ENCODE measurements at regions not wholly inside any gene's neighbourhood (a gene's known extent, or its start where the extent isn't known, plus 50 kb on each side); places are given as distances from the start of the nearest gene placed in this dataset.
"Not testable (repeated sequence)": the region's sequence is repeated elsewhere in the genome, so short reads cannot be mapped to it uniquely, and the experiment has no call there.

GRCh38 chr1:79554688-79555087, 548.2 kb upstream of the ADGRL4 start:
- no peak for DNase-seq
- ATAC-seq = no peak
- intact Hi-C loops (cut with DNase I, micrococcal nuclease) = no loop called here

DNA sequence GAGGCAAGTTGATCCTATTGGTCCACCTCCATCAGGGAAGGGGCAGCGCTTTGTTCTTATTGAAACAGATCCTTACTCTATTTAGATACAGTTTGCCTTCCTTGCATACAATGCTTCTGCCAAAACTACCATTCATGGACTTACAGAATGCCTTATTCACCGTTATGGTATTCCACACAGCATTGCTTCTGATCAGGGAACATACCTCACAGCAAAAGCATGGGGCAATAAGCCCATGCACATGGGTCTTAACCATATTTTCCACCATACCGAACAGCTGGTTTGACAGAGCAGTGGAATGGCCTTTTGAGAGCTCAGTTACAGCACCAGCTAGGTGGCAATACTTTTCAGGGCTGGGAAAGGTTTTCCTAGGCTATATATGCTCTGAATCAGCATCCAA, 544.8 kb upstream of the ADGRL4 start:
- no peak for ATAC-seq
- DNase-seq = no peak
- intact Hi-C loops (cut with DNase I, micrococcal nuclease) = no loop called here

DNA sequence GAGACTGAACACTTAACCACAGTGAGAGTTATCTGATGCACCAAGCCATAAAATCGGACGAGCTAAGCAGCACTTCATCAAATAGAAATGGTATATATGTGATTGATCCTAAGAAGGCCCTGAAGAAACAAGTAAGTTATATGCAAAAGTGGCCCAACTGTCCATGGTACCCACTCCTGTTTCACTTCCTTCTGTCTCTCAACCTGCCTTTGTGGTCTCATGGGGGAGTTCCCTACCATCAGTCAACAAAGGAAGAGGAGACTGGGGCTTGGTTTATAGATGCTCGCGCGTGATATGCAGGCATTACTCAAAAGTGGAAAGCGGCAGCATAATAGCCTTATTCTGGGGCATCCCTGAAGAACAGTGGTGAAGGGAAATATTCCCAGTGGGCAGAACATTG, 543.9 kb upstream of the ADGRL4 start:
- DNase-seq (no peak), ATAC-seq (no peak)
- intact Hi-C loops (cut with DNase I, micrococcal nuclease) = no loop called here

GRCh38 chr1:79549201-79549600, 542.7 kb upstream of the ADGRL4 start:
- DNase-seq = no peak
- intact Hi-C loops (cut with DNase I, micrococcal nuclease) = no loop called here
- ATAC-seq = no peak

GRCh38 chr1:79547514-79547913, 541.0 kb upstream of the ADGRL4 start:
- no peak for DNase-seq
- ATAC-seq = no peak
- intact Hi-C loops (cut with DNase I, micrococcal nuclease) = no loop called here

DNA sequence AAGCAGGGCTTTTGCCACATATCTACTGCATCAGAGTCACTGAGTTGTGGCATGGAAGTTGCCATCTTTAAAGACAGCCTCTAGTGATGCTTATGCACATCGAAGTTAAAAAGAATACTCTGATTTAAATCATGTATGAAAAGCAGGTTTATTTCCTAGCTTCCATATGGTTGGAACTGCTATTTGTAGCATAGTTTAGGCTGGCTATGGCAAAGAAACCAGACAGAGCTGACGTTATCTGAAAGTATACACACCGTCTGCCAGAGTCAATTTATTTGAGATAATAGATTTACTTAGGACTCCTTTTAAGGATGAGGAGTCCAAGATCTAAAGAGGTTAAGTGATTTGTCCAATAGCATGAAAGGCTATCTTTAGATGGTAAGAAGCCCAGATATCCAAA, 536.9 kb upstream of the ADGRL4 start:
- no peak for ATAC-seq
- intact Hi-C loops (cut with DNase I, micrococcal nuclease) = no loop called here
- DNase-seq = no peak

GRCh38 chr1:79539001-79539400, 532.5 kb upstream of the ADGRL4 start:
- ATAC-seq (no peak), DNase-seq (no peak)
- intact Hi-C loops (cut with DNase I, micrococcal nuclease) = no loop called here

DNA sequence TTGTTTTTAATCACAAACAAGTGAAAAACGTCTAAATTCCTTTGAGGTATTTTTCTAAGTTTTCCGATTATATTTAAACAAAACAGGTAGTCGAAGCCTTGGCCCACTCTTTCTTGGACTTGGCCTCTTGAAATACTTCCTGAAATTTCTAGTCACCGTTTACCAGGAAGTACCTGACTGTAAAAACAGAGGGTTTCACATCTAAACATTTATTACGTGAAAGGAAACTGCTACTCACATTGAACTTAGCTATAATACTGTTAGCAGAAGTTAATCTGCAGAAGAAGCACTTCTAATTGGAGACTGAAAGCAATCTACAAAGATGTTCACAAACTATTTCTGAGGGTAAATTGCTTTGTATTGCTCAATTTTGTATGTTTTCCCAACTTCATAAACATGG, 526.0 kb upstream of the ADGRL4 start:
- intact Hi-C loops (cut with DNase I, micrococcal nuclease) = no loop called here
- ATAC-seq (no peak), DNase-seq (no peak)

DNA sequence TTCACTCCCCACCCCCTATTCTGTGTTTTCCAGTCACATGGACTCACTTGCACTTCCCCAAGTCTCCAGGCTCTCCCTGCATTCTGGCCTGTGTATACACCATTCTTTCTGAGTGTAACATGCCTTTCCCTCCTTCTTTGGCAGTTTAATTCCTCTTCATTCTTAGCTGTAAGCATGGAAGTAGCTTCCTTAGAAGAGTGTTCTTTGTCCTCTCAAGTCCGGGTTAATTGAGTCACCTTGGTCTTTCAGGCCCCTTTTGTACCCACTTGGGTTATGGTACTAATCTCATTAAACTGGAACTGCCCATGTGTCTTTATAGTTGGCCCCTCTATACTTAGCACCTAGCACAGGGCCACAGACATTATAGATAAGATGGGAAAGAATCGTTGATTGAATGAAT, 525.3 kb upstream of the ADGRL4 start:
- intact Hi-C loops (cut with DNase I, micrococcal nuclease) = no loop called here
- ATAC-seq (no peak), DNase-seq (no peak)

GRCh38 chr1:79530476-79530875, 523.9 kb upstream of the ADGRL4 start:
- intact Hi-C loops (cut with DNase I, micrococcal nuclease) = no loop called here
- ATAC-seq (no peak), DNase-seq (no peak)

DNA sequence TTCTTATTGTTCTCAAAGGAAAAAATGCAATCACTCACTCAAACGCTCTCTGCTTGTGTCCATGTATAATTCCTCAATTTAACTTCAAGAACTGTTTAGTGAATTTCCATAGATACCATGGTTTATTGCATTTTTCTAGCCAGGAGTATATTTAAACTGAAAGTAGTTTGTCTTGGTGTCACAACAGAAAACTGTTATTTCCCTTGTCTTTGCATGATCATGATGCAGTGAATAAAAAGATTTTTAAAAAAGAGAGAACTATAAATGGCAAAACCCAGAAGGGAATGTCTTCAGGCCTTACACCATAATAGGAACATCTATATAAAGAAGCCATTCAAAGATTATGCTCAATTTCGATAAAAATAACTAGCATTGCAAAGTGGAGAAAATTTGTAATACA, 523.5 kb upstream of the ADGRL4 start:
- DNase-seq (no peak), ATAC-seq (no peak)
- intact Hi-C loops (cut with DNase I, micrococcal nuclease) = no loop called here

GRCh38 chr1:79524126-79524525, 517.6 kb upstream of the ADGRL4 start:
- ATAC-seq (no peak), DNase-seq (no peak)
- intact Hi-C loops (cut with DNase I, micrococcal nuclease) = no loop called here

DNA sequence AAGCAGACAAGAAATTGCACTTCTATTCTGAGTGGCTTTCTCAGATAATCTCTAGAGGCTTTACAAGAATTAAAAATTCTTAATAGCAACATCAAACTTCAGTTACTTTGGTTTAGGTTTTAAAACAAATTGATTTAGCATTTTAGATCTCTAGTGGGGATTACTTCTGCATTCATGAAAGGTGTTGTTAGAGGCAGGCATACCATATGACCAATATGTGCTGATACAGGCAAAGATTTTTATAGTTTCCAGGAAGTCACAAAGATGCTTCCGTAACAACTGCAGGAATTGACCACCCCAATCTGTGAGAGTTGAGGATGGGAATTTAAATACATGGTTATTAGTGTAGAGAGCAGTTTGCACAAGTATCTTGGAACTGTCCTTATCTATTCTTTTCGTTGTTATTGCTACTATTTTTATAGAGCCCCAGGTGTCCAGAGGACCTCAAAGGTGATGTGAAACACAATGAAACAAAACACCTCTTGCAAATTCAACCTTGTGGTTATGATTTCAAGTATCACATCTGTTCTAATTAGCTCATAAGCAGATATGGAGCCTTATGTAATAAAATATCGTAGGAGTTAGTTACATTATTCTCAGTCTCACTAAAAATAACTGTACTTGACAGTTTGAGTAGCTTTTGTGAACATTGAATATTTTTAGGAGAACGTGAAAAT, 512.7 kb upstream of the ADGRL4 start:
- intact Hi-C loops (cut with DNase I, micrococcal nuclease) = no loop called here
- DNase-seq (no peak), ATAC-seq (no peak)

- intact Hi-C loops (cut with DNase I, micrococcal nuclease) = no loop called here
- DNase-seq (no peak), ATAC-seq (no peak)
Measured at GRCh38 chr1:79517470-79518224, 511.1 kb upstream of the ADGRL4 start.

DNA sequence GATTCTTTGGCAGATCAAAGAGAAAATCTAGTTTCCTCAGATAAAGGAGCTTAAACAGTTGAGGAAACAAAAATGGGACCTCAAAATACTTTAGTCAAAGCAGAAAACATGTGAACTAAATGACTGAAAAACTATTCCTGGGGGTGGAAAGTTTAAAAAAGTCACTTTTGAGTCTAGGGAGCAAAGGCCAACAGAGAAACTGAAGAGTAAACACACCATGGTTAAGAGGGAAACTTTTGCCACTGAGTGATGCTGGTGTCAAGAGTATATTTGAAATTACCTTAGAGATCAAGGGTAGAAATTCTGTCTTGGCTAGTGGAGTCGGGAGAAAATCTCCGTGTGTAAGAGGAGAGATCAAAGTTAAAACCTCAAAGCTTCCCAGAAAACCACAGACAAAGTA, 501.2 kb upstream of the ADGRL4 start:
- intact Hi-C loops (cut with DNase I, micrococcal nuclease) = no loop called here
- ATAC-seq = no peak
- no peak for DNase-seq

- DNase-seq (no peak), ATAC-seq (no peak)
- intact Hi-C loops (cut with DNase I, micrococcal nuclease) = no loop called here
Measured at GRCh38 chr1:79501153-79501552, 494.6 kb upstream of the ADGRL4 start.

DNA sequence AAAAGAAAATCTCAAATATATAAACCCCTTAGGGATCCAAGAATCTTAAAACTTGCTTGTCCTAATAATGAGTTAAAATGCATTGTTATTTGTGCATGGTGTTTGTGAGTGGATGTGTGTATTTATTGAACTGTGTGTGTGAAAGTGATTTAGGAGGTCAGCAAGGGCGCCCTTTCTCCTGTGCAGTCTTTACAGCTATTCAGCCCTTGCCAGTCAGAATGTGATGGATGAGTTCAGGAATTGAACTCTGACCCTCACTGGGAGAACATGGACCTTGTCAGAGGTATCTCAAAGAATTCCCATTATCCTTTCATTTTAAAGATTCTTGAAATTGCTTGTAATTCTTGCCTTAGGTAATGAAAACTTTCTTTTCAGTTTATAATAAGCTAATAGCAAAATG, 493.0 kb upstream of the ADGRL4 start:
- ATAC-seq = no peak
- intact Hi-C loops (cut with DNase I, micrococcal nuclease) = no loop called here
- DNase-seq = no peak

DNA sequence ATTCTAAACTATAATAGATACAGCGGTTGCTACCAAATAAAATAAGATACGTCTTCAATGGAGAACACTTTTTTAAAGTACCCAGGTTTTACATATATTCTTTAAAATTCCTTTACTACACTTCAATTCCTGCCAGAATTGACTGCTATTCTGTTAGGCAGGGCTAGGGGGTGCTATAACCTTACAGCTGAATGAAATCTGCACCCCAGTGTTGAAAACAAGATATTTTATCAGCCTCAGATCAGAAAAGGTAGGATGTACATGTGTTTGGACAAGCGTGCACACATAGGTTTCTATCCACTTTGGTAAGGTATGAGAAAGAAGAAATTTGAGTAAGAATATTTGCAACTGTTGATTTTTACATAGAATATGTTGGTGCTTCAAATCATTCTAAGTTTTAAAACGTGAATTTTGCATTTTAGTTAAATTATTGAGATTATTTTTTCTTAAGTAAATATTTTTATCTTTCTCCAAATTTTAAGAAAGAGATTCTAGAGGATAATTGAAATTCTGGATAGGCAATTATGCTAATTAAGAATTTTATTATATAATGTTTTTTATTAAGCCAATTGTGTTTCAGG, 490.8 kb upstream of the ADGRL4 start:
- ATAC-seq = peak; percentile 26
- intact Hi-C loops (cut with DNase I, micrococcal nuclease) = no loop called here
- no peak for DNase-seq

- DNase-seq = no peak
- ATAC-seq = no peak
- intact Hi-C loops (cut with DNase I, micrococcal nuclease) = no loop called here
Measured at GRCh38 chr1:79496129-79496528, 489.6 kb upstream of the ADGRL4 start.

DNA sequence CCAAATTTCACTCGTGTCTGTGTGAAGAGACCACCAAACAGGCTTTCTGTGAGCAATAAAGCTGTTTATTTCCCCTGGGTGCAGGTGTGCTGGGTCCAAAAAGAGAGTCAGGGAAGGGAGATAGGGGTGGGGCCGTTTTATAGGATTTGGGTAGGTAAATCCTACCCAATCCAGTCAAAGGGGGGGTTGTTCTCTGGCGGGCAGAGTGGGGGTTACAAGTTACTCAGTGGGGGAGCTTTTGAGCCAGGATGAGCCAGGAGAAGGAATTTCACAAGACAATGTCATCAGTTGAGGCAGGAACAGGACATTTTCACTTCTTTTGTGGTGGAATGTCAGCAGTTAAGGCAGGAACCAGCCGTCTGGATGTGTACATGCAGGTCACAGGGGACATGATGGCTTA, 487.2 kb upstream of the ADGRL4 start:
- intact Hi-C loops (cut with DNase I, micrococcal nuclease); DNase-seq; ATAC-seq: not testable (repeated sequence)

Measured in left colon (tissue), 2 donors.